A549 (cell line): ENCODE measurements at regions not wholly inside any gene's neighbourhood (a gene's known extent, or its start where the extent isn't known, plus 50 kb on each side); places are given as distances from the start of the nearest gene placed in this dataset.

ENCODE experiments used
- ATAC-seq, 2 experiments: fragments of 200-7000 bp in 1 of 2; fragments of >200 bp in 1 of 2; cut with Nextera tagmentation in 1 of 2; cut with Tn5 transposase in 1 of 2; 3 replicates each; pipeline versions ENCODE4 v1.8.0 to v1.9.1; 2018 to 2020; ENCODE audit warnings: mild to moderate bottlenecking in 1 of 2, moderate library complexity in 1 of 2
- CTCF ChIA-PET: fragments of 300-600 bp; sonication (Branson Sonifier 250); formaldehyde crosslinking; extraction: SDS; loops from one replicate; lab custom pipeline; 2021; ENCODE audit warnings: antibody characterized with exemption, inconsistent platforms; lab: Yijun Ruan, JAX
- POLR2A ChIA-PET: fragments of 350-600 bp; formaldehyde crosslinking; extraction: SDS; loops from one replicate; lab custom pipeline; 2021; ENCODE audit warnings: antibody characterized with exemption, inconsistent platforms; lab: Yijun Ruan, JAX
- DNase-seq, 2 experiments: peaks; one replicate each; pipeline versions ENCODE4 v3.0.0 to v3.0.0-alpha.2; 2011 to 2016; ENCODE audit warnings: low read depth in 1 of 2, low spot score in 1 of 2
- FAIRE-seq: peaks from 2 replicates; lab custom pipeline; 2011; peaks lifted over from hg19 to GRCh38; lab: Jason Lieb, UNC
- H3K27ac ChIP-seq, 2 experiments: fragments of >200 bp; sonication (Bioruptor Twin); formaldehyde crosslinking; 3 replicates each; pipeline ENCODE4 v1.5.1; 2016 to 2017
- H3K4me1 ChIP-seq: fragments of >200 bp; sonication (Bioruptor Twin); formaldehyde crosslinking; 3 replicates; pipeline ENCODE4 v1.6.1; 2016
- H3K4me2 ChIP-seq: fragments of >200 bp; sonication (Bioruptor Twin); formaldehyde crosslinking; 3 replicates; pipeline ENCODE4 v1.6.1; 2016
- H3K4me3 ChIP-seq: fragments of >200 bp; sonication (Bioruptor Twin); formaldehyde crosslinking; 3 replicates; pipeline ENCODE4 v1.5.1; 2016
- H3K9me3 ChIP-seq: fragments of >200 bp; sonication (Bioruptor Twin); formaldehyde crosslinking; 3 replicates; pipeline ENCODE4 v1.6.1; 2016
- ATOH8 ChIP-seq: fragments of 250-450 bp; sonication (Bioruptor Pico); IDR thresholded peaks from 2 replicates; pipeline ENCODE4 v1.5.0; 2020; ENCODE audit warnings: low read depth, mild to moderate bottlenecking, moderate library complexity
- BHLHE40 ChIP-seq: IDR thresholded peaks from 2 replicates; pipeline ENCODE4 v1.6.1; 2012; ENCODE audit warnings: low read depth, low read length, inconsistent platforms
- CBX8 ChIP-seq: fragments of 200-600 bp; sonication (generic); IDR thresholded peaks from 2 replicates; pipeline ENCODE4 v1.6.1; 2016
- CEBPB ChIP-seq, 2 experiments: fragments of >200 bp in 1 of 2; sonication (Bioruptor Twin) in 1 of 2; formaldehyde crosslinking in 1 of 2; IDR thresholded peaks; 2 replicates each; pipeline ENCODE4 v1.6.1; 2012 to 2016
- E2F6 ChIP-seq: IDR thresholded peaks from 2 replicates; pipeline ENCODE4 v1.6.1; 2012; ENCODE audit warnings: low read depth, borderline replicate concordance
- HDAC2 ChIP-seq: fragments of 200-600 bp; sonication (generic); IDR thresholded peaks from 2 replicates; pipeline ENCODE4 v1.6.1; 2016
- HES2 ChIP-seq: fragments of >200 bp; sonication (Bioruptor Twin); formaldehyde crosslinking; IDR thresholded peaks from 2 replicates; pipeline ENCODE4 v1.6.1; 2016
- HEYL ChIP-seq: fragments of 250-450 bp; sonication (Bioruptor Pico); IDR thresholded peaks from 2 replicates; pipeline ENCODE4 v1.8.0; 2021; ENCODE audit warnings: mild to moderate bottlenecking, moderate library complexity
- HMGXB4 ChIP-seq: fragments of 250-450 bp; sonication (Bioruptor Pico); IDR thresholded peaks from 2 replicates; pipeline ENCODE4 v1.5.0; 2021; ENCODE audit warnings: mild to moderate bottlenecking, moderate library complexity, borderline replicate concordance
- JUNB ChIP-seq: fragments of >200 bp; sonication (Bioruptor Twin); formaldehyde crosslinking; IDR thresholded peaks from 2 replicates; pipeline ENCODE4 v1.6.1; 2016
- KDM1A ChIP-seq: fragments of 200-600 bp; sonication (generic); IDR thresholded peaks from 2 replicates; pipeline ENCODE4 v1.6.1; 2016; ENCODE audit warnings: low read depth, mild to moderate bottlenecking
- MAFK ChIP-seq: fragments of 450-650 bp; IDR thresholded peaks from 2 replicates; pipeline ENCODE4 v1.6.1; 2014; ENCODE audit not compliant: partially characterized antibody
- NR3C1 ChIP-seq: fragments of >200 bp; sonication (Bioruptor Twin); formaldehyde crosslinking; IDR thresholded peaks from 3 replicates; pipeline ENCODE4 v1.6.1; 2017
- PBX3 ChIP-seq: IDR thresholded peaks from 2 replicates; pipeline ENCODE4 v1.6.1; 2012
- PHF8 ChIP-seq: fragments of 200-600 bp; sonication (generic); IDR thresholded peaks from 2 replicates; pipeline ENCODE4 v1.6.1; 2016; ENCODE audit warnings: low read depth, mild to moderate bottlenecking, antibody characterized with exemption, moderate library complexity, borderline replicate concordance
- POLR2AphosphoS2 ChIP-seq: conservative IDR thresholded peaks from 2 replicates; pipeline ENCODE4 v1.6.1; 2012; ENCODE audit warnings: low read length, improper control_type of control experiment, inconsistent platforms
- RAD21 ChIP-seq, 2 experiments: fragments of >200 bp in 1 of 2; sonication (Bioruptor Twin) in 1 of 2; formaldehyde crosslinking in 1 of 2; IDR thresholded peaks in 1 of 2; conservative IDR thresholded peaks in 1 of 2; 2 replicates in 1 of 2; 3 replicates in 1 of 2; pipeline ENCODE4 v1.6.1; 2012 to 2018; ENCODE audit warnings: inconsistent platforms in 1 of 2
- REST ChIP-seq: fragments of 200-600 bp; sonication (generic); IDR thresholded peaks from 2 replicates; pipeline ENCODE4 v1.6.1; 2016; ENCODE audit warnings: antibody characterized with exemption, mild to moderate bottlenecking, moderate library complexity
- RNF2 ChIP-seq: fragments of 200-600 bp; sonication (generic); IDR thresholded peaks from 2 replicates; pipeline ENCODE4 v1.6.1; 2016; ENCODE audit warnings: low read depth, mild to moderate bottlenecking, antibody characterized with exemption, moderate library complexity, borderline replicate concordance
- TFCP2L1 ChIP-seq: fragments of 250-450 bp; sonication (Bioruptor Pico); IDR thresholded peaks from 2 replicates; pipeline ENCODE4 v1.5.0; 2021; ENCODE audit warnings: mild to moderate bottlenecking
- USF2 ChIP-seq: fragments of 450-650 bp; IDR thresholded peaks from 2 replicates; pipeline ENCODE4 v1.6.1; 2014; ENCODE audit warnings: antibody characterized with exemption
- ZSCAN20 ChIP-seq: fragments of 250-450 bp; sonication (Bioruptor Pico); IDR thresholded peaks from 2 replicates; pipeline ENCODE4 v1.8.0; 2022; ENCODE audit warnings: mild to moderate bottlenecking, moderate library complexity
- WGBS: methylation state at CpG from one replicate; pipeline ENCODE4 v1.1.6; 2017; ENCODE audit errors: missing lambda C conversion rate; 5-methylcytosine and 5-hydroxymethylcytosine counted together

GRCh38 chr21:15626031-15626430, 103.8 kb upstream of the USP25 start:
- ATAC-seq (no peak), DNase-seq (no peak), FAIRE-seq (no peak)
- POLR2A ChIA-PET = no interaction called here
- Histone ChIP-seq H3K9me3 (no peaks in the 10 kb centered on the region), H3K4me2 (no peak overlapping the region), H3K4me1 (no peaks in the 10 kb centered on the region), H3K27ac (no peak overlapping the region), H3K4me3 (no peak overlapping the region)
- CTCF ChIA-PET = no interaction called here
- TF ChIP-seq RNF2 (no peak), ATOH8 (no peak), ZSCAN20 (no peak), PHF8 (no peak), NR3C1 (no peak), BHLHE40 (no peak), JUNB (no peak), PBX3 (no peak), CBX8 (no peak), TFCP2L1 (CRISPR knock-in tag) (no peak)

- TF ChIP-seq USF2 (no peak), RAD21 (conservative IDR thresholded peaks at IDR 0.05 in 1 of 2, IDR thresholded peaks at IDR 0.05 in 1 of 2) (no peak), E2F6 (no peak), CEBPB (IDR thresholded peaks at IDR 0.05) (no peak), MAFK (no peak), POLR2AphosphoS2 (no peak), HEYL (CRISPR knock-in tag) (no peak), HMGXB4 (CRISPR knock-in tag) (no peak), HES2 (no peak), KDM1A (no peak), REST (no peak), HDAC2 (no peak)
- CTCF ChIA-PET = no interaction called here
- no peak overlapping the region for H3K4me2 ChIP-seq
- FAIRE-seq = no peak
- 60% methylated on average over 3 of the region's 3 CpGs for WGBS
- no peaks in the 10 kb centered on the region for H3K9me3 ChIP-seq
- no peak for ATAC-seq
- DNase-seq = no peak
- H3K4me1 ChIP-seq = peaks cover 5% of the 10 kb centered on the region; the same call in 2 of the 3 replicates
- POLR2A ChIA-PET = no interaction called here
- H3K4me3 ChIP-seq = no peak overlapping the region
- no peak overlapping the region for H3K27ac ChIP-seq
Measured at GRCh38 chr21:15627011-15627410, 102.8 kb upstream of the USP25 start.
